SK-N-SH (cell line): ENCODE measurements at regions not wholly inside any gene's neighbourhood (a gene's known extent, or its start where the extent isn't known, plus 50 kb on each side); places are given as distances from the start of the nearest gene placed in this dataset.

Source experiments
- CTCF ChIA-PET: fragments of 300-600, 350-600 bp; formaldehyde crosslinking; extraction: SDS; loops from one replicate; lab custom pipeline; 2021; lab: Yijun Ruan, JAX
- POLR2A ChIA-PET: fragments of 350-600 bp; sonication (Branson Sonifier 250); formaldehyde crosslinking; extraction: SDS; loops from one replicate; lab custom pipeline; 2020; ENCODE audit warnings: antibody characterized with exemption, inconsistent platforms; lab: Yijun Ruan, JAX
- DNase-seq: peaks from one replicate; pipeline ENCODE4 v3.0.0; 2012
- H2AFZ ChIP-seq: fragments of 200-600 bp; sonication (generic); 2 replicates; pipeline ENCODE4 v1.8.1; 2016; ENCODE audit warnings: antibody characterized with exemption, mild to moderate bottlenecking, low read depth
- H3F3A ChIP-seq: fragments of 200-600 bp; sonication (generic); replicated peaks from 2 replicates; pipeline ENCODE3; 2016; ENCODE audit warnings: antibody characterized with exemption, mild to moderate bottlenecking; ENCODE audit not compliant: insufficient read depth
- H3K27ac ChIP-seq, 2 experiments: fragments of 200-500 bp in 1 of 2; fragments of 200-600 bp in 1 of 2; sonication (Bioruptor generic) in 1 of 2; sonication (generic), shearing (Covaris generic) in 1 of 2; 2 replicates each; pipeline versions ENCODE4 v1.5.1 to v1.6.1; 2014 to 2016; ENCODE audit warnings: low read depth in 2 of 2, inconsistent platforms in 1 of 2, low read length in 1 of 2, mild to moderate bottlenecking in 1 of 2, mixed read lengths in 1 of 2
- H3K27me3 ChIP-seq: fragments of 200-600 bp; sonication (generic), shearing (Covaris generic); 2 replicates; pipeline ENCODE4 v1.6.1; 2016; ENCODE audit warnings: mixed run types; ENCODE audit not compliant: insufficient read depth
- H3K36me3 ChIP-seq, 2 experiments: fragments of 200-500 bp in 1 of 2; fragments of 200-600 bp in 1 of 2; sonication (Bioruptor generic) in 1 of 2; sonication (generic) in 1 of 2; replicated peaks in 1 of 2; 2 replicates each; pipeline versions ENCODE3 to v1.5.1; 2014 to 2016; ENCODE audit warnings: low read length in 1 of 2, mild to moderate bottlenecking in 1 of 2; ENCODE audit not compliant: insufficient read depth in 2 of 2, control insufficient read depth in 1 of 2
- H3K4me1 ChIP-seq, 2 experiments: fragments of 200-500 bp in 1 of 2; fragments of 200-600 bp in 1 of 2; sonication (Bioruptor generic) in 1 of 2; sonication (generic), shearing (Covaris generic) in 1 of 2; 2 replicates each; pipeline versions ENCODE4 v1.5.1 to v1.6.1; 2014 to 2016; ENCODE audit warnings: low read depth in 1 of 2, low read length in 1 of 2, mixed run types in 1 of 2; ENCODE audit not compliant: insufficient read depth in 2 of 2, control insufficient read depth in 1 of 2
- H3K4me2 ChIP-seq: fragments of 200-600 bp; sonication (generic), shearing (Covaris generic); 2 replicates; pipeline ENCODE4 v1.6.1; 2017; ENCODE audit warnings: mixed run types
- H3K4me3 ChIP-seq, 2 experiments: fragments of 200-500 bp in 1 of 2; fragments of 200-600 bp in 1 of 2; sonication (Bioruptor generic) in 1 of 2; sonication (generic), shearing (Covaris generic) in 1 of 2; 2 replicates each; pipeline versions ENCODE4 v1.5.1 to v1.8.1; 2014 to 2016; ENCODE audit warnings: low read depth in 2 of 2, inconsistent platforms in 1 of 2, low read length in 1 of 2, mild to moderate bottlenecking in 1 of 2, mixed read lengths in 1 of 2, moderate library complexity in 1 of 2
- H3K79me2 ChIP-seq: fragments of 200-600 bp; sonication (generic); 2 replicates; pipeline ENCODE4 v1.8.1; 2017; ENCODE audit warnings: mild to moderate bottlenecking; ENCODE audit not compliant: insufficient read depth
- H3K9ac ChIP-seq: fragments of 200-600 bp; sonication (generic); 2 replicates; pipeline ENCODE4 v1.6.1; 2017; ENCODE audit warnings: mixed run types
- H3K9me2 ChIP-seq: fragments of 200-600 bp; sonication (generic); 2 replicates; pipeline ENCODE4 v1.6.1; 2017; ENCODE audit warnings: mixed run types
- H3K9me3 ChIP-seq: fragments of 200-600 bp; sonication (generic); 2 replicates; pipeline ENCODE4 v1.6.1; 2017; ENCODE audit warnings: mixed run types, mild to moderate bottlenecking, moderate library complexity
- H4K20me1 ChIP-seq: fragments of 200-600 bp; sonication (generic); 2 replicates; pipeline ENCODE4 v1.6.1; 2017; ENCODE audit warnings: mild to moderate bottlenecking, mixed run types; ENCODE audit not compliant: insufficient read depth
- CHD2 ChIP-seq: fragments of 150-350 bp; IDR thresholded peaks from 2 replicates; pipeline ENCODE4 v1.6.1; 2018; ENCODE audit warnings: low read length; ENCODE audit not compliant: partially characterized antibody
- ELF1 ChIP-seq: IDR thresholded peaks from 2 replicates; pipeline ENCODE4 v1.4.0; 2012
- EZH2phosphoT487 ChIP-seq: fragments of 200-600 bp; sonication (generic); IDR thresholded peaks from 2 replicates; pipeline ENCODE4 v1.6.1; 2017; ENCODE audit warnings: low read depth, mixed run types, mild to moderate bottlenecking, antibody characterized with exemption, moderate library complexity, borderline replicate concordance
- FOSL2 ChIP-seq: IDR thresholded peaks from 2 replicates; pipeline ENCODE4 v1.4.0; 2012; ENCODE audit warnings: low read depth, mild to moderate bottlenecking, moderate library complexity, borderline replicate concordance
- FOXM1 ChIP-seq: IDR thresholded peaks from 2 replicates; pipeline ENCODE4 v1.4.0; 2012; ENCODE audit warnings: low read depth, mild to moderate bottlenecking
- GATA2 ChIP-seq: sonication (generic); formaldehyde crosslinking; IDR thresholded peaks from 2 replicates; pipeline ENCODE4 v1.5.0; 2020; ENCODE audit warnings: mild to moderate bottlenecking, missing genetic modification reagents
- NFIC ChIP-seq: IDR thresholded peaks from 2 replicates; pipeline ENCODE4 v1.4.0; 2012; ENCODE audit warnings: borderline replicate concordance
- NRF1 ChIP-seq: IDR thresholded peaks from 2 replicates; pipeline ENCODE4 v1.6.1; 2012; ENCODE audit warnings: low read depth, mild to moderate bottlenecking, low read length
- POLR2AphosphoS5 ChIP-seq: IDR thresholded peaks from 2 replicates; pipeline ENCODE4 v1.6.1; 2012; ENCODE audit warnings: low read depth, low read length
- RAD21 ChIP-seq: IDR thresholded peaks from 2 replicates; pipeline ENCODE4 v1.6.1; 2012; ENCODE audit warnings: mild to moderate bottlenecking, low read length
- RCOR1 ChIP-seq: fragments of 150-350 bp; IDR thresholded peaks from 2 replicates; pipeline ENCODE4 v1.6.1; 2017; ENCODE audit warnings: antibody characterized with exemption, low read length
- RXRA ChIP-seq: IDR thresholded peaks from 2 replicates; pipeline ENCODE4 v1.4.0; 2012; ENCODE audit warnings: low read depth, mild to moderate bottlenecking, borderline replicate concordance
- TAF1 ChIP-seq: IDR thresholded peaks from 2 replicates; pipeline ENCODE4 v1.6.1; 2012; ENCODE audit warnings: low read depth, mild to moderate bottlenecking, low read length, moderate library complexity, borderline replicate concordance
- TEAD4 ChIP-seq: IDR thresholded peaks from 2 replicates; pipeline ENCODE4 v1.4.0; 2012; ENCODE audit warnings: mild to moderate bottlenecking, borderline replicate concordance; ENCODE audit not compliant: insufficient read depth
- YY1 ChIP-seq: IDR thresholded peaks from 2 replicates; pipeline ENCODE4 v1.4.0; 2012; ENCODE audit warnings: low read depth, mild to moderate bottlenecking
- WGBS: methylation state at CpG from one replicate; pipeline ENCODE4 v1.1.6; 2017; ENCODE audit warnings: low lambda C conversion rate; 5-methylcytosine and 5-hydroxymethylcytosine counted together
- TF ChIP-seq, protein P1 (sequence below): IDR thresholded peaks from 2 replicates; pipeline ENCODE4 v1.6.1; 2012; ENCODE audit warnings: mild to moderate bottlenecking, low read depth, low read length, moderate library complexity
- TF ChIP-seq, protein P2 (sequence below): IDR thresholded peaks from 2 replicates; pipeline ENCODE4 v1.4.0; 2012; ENCODE audit warnings: low read depth, borderline replicate concordance
- TF ChIP-seq, protein P3 (sequence below): IDR thresholded peaks from 2 replicates; pipeline ENCODE4 v1.4.0; 2012; ENCODE audit warnings: low read depth, borderline replicate concordance
- TF ChIP-seq, protein P4 (sequence below): IDR thresholded peaks from 2 replicates; pipeline ENCODE4; 2012

DNA sequence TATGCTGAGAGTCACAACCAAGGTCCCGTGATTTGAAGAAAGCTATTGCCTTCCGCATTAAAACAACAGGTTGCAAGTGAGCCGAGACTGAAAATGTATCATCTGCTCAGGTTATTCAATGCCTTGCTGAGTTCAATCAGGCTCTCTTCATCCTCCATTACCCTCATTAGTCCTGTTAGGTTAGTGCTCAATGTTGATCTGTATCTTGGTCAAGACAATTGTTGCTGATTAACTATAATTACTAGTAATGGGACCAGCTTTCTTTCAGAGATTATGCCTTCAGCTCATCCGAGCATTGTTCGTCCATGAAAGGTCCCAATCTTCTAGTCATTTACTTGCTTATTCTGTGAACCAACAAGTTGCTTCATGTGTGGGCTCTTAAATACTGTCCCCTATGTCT, 534.6 kb upstream of the FAM241A start:
- Histone ChIP-seq H4K20me1 (no peaks in the 10 kb centered on the region), H3K4me2 (no peak overlapping the region), H3F3A (no peaks in the 10 kb centered on the region), H3K4me1 (no peaks in the 10 kb centered on the region), H3K9me2 (no peaks in the 10 kb centered on the region), H3K27ac (no peak overlapping the region), H3K36me3 (no peaks in the 10 kb centered on the region), H3K27me3 (no peaks in the 10 kb centered on the region), H2AFZ (0 out of 2 replicates have a peak overlapping the region, but pooled peaks have one; percentile 24), H3K79me2 (no peaks in the 10 kb centered on the region), H3K9me3 (no peaks in the 10 kb centered on the region), H3K4me3 (no peak overlapping the region), H3K9ac (no peak overlapping the region)
- ChIA-PET CTCF (no interaction called here), POLR2A (no interaction called here)
- no peak for DNase-seq
- WGBS, result 9% methylated on average over 5 of the region's 5 CpGs
- TF ChIP-seq TAF1 (no peak), NFIC (no peak), FOXM1 (no peak), NRF1 (no peak), RXRA (no peak), RAD21 (no peak), YY1 (no peak), FOSL2 (no peak), TEAD4 (no peak), EZH2phosphoT487 (no peak), RCOR1 (no peak), POLR2AphosphoS5 (no peak), GATA2 (CRISPR knock-in tag) (no peak), CHD2 (no peak), ELF1 (no peak)
- TF ChIP-seq, protein P1, sequence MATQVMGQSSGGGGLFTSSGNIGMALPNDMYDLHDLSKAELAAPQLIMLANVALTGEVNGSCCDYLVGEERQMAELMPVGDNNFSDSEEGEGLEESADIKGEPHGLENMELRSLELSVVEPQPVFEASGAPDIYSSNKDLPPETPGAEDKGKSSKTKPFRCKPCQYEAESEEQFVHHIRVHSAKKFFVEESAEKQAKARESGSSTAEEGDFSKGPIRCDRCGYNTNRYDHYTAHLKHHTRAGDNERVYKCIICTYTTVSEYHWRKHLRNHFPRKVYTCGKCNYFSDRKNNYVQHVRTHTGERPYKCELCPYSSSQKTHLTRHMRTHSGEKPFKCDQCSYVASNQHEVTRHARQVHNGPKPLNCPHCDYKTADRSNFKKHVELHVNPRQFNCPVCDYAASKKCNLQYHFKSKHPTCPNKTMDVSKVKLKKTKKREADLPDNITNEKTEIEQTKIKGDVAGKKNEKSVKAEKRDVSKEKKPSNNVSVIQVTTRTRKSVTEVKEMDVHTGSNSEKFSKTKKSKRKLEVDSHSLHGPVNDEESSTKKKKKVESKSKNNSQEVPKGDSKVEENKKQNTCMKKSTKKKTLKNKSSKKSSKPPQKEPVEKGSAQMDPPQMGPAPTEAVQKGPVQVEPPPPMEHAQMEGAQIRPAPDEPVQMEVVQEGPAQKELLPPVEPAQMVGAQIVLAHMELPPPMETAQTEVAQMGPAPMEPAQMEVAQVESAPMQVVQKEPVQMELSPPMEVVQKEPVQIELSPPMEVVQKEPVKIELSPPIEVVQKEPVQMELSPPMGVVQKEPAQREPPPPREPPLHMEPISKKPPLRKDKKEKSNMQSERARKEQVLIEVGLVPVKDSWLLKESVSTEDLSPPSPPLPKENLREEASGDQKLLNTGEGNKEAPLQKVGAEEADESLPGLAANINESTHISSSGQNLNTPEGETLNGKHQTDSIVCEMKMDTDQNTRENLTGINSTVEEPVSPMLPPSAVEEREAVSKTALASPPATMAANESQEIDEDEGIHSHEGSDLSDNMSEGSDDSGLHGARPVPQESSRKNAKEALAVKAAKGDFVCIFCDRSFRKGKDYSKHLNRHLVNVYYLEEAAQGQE, result no peak
- TF ChIP-seq, protein P2, sequence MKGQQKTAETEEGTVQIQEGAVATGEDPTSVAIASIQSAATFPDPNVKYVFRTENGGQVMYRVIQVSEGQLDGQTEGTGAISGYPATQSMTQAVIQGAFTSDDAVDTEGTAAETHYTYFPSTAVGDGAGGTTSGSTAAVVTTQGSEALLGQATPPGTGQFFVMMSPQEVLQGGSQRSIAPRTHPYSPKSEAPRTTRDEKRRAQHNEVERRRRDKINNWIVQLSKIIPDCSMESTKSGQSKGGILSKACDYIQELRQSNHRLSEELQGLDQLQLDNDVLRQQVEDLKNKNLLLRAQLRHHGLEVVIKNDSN, result no peak
- TF ChIP-seq, protein P3, sequence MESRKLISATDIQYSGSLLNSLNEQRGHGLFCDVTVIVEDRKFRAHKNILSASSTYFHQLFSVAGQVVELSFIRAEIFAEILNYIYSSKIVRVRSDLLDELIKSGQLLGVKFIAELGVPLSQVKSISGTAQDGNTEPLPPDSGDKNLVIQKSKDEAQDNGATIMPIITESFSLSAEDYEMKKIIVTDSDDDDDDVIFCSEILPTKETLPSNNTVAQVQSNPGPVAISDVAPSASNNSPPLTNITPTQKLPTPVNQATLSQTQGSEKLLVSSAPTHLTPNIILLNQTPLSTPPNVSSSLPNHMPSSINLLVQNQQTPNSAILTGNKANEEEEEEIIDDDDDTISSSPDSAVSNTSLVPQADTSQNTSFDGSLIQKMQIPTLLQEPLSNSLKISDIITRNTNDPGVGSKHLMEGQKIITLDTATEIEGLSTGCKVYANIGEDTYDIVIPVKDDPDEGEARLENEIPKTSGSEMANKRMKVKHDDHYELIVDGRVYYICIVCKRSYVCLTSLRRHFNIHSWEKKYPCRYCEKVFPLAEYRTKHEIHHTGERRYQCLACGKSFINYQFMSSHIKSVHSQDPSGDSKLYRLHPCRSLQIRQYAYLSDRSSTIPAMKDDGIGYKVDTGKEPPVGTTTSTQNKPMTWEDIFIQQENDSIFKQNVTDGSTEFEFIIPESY, result no peak
- TF ChIP-seq, protein P4, sequence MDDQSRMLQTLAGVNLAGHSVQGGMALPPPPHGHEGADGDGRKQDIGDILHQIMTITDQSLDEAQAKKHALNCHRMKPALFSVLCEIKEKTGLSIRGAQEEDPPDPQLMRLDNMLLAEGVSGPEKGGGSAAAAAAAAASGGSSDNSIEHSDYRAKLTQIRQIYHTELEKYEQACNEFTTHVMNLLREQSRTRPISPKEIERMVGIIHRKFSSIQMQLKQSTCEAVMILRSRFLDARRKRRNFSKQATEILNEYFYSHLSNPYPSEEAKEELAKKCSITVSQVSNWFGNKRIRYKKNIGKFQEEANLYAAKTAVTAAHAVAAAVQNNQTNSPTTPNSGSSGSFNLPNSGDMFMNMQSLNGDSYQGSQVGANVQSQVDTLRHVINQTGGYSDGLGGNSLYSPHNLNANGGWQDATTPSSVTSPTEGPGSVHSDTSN, result no peak
